Body of pancreas (tissue), 4 donors: ENCODE measurements at regions not wholly inside any gene's neighbourhood (a gene's known extent, or its start where the extent isn't known, plus 50 kb on each side); places are given as distances from the start of the nearest gene placed in this dataset.

ENCODE experiments used
- POLR2A ChIP-seq, 3 donors: fragments of 450-650 bp; IDR thresholded peaks; one replicate each; pipeline ENCODE4 v1.6.1; 2016; ENCODE audit warnings: antibody characterized with exemption in 3 of 3, mild to moderate bottlenecking in 2 of 3
- TF ChIP-seq, protein P1 (sequence below), 7 experiments: fragments of 450-650 bp in 4 of 7; fragments of 200-600 bp in 3 of 7; sonication (generic) in 3 of 7; IDR thresholded peaks; one replicate each; pipeline ENCODE4 v1.5.1; 2016 to 2019; ENCODE audit warnings: antibody characterized with exemption in 7 of 7

DNA sequence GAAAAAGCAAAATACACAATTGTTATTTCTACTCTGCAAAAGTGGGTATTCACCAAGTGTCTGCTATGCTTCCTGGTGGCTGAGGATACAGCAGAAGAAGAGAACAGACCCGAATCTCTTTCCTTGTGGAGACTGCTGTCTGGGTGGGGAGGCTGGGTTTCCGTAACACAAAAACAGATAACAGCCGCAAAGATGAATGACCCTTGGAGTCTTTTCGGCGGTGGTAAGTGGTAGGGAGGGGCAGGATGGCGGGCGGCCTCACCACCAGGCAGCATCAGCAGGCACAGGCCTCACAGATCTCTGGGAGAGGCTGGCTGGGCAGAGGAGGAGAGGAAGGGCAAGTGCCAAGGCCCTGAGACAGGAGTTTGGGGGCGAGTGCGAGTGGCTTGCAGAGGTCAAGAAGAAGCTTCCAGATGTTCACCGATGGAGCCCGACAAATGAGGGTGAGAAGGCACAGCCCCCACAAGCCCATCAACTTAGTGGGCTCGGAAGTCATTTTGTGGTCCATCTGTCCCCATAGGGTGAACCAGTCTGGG lies 164.2 kb downstream of the RHOU start:
- TF ChIP-seq, protein P1, sequence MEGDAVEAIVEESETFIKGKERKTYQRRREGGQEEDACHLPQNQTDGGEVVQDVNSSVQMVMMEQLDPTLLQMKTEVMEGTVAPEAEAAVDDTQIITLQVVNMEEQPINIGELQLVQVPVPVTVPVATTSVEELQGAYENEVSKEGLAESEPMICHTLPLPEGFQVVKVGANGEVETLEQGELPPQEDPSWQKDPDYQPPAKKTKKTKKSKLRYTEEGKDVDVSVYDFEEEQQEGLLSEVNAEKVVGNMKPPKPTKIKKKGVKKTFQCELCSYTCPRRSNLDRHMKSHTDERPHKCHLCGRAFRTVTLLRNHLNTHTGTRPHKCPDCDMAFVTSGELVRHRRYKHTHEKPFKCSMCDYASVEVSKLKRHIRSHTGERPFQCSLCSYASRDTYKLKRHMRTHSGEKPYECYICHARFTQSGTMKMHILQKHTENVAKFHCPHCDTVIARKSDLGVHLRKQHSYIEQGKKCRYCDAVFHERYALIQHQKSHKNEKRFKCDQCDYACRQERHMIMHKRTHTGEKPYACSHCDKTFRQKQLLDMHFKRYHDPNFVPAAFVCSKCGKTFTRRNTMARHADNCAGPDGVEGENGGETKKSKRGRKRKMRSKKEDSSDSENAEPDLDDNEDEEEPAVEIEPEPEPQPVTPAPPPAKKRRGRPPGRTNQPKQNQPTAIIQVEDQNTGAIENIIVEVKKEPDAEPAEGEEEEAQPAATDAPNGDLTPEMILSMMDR (IDR thresholded peaks at IDR 0.05) = no peak
- TF ChIP-seq POLR2A (IDR thresholded peaks at IDR 0.05) = no peak
